ENCODE measurements at regions not wholly inside any gene's neighbourhood (a gene's known extent, or its start where the extent isn't known, plus 50 kb on each side); places are given as distances from the start of the nearest gene placed in this dataset.

DNA sequence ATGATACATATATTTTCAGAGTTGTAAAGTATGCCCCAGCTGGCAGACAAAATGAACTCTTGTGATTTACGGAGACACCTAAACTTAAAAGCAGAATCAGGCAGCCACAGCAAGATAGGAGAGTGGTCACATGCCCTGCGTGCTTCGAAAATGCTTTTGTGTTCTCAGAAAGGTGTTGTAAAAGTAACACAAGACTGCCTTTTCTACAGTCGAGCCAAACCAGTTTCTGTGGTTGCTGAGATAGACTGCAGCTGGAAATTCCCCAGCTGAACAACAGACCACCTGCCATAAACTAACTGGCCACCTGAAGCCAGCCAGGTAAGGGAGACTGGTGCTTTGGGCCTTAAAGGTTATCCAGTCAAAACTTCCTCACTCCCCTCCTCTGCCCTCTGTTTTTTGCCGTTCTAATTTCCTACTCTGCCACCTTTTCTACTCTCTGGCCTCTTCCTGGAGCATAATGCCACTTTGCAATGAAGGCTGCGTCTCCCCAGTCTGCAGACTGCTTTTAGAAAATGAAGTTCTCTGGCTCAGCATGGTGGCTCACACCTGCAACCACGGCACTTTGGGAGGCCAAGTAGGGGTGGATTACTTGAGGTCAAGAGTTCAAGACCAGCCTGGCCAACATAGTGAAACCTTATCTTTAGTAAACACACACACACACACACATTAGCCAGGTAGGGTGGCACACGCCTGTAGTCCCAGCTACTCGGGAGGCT lies 381.2 kb upstream of the SLITRK1 start:
- no peak for DNase-seq (ENCODE audit: low read depth in 4 of 4, low spot score in 1 of 4)

DNA sequence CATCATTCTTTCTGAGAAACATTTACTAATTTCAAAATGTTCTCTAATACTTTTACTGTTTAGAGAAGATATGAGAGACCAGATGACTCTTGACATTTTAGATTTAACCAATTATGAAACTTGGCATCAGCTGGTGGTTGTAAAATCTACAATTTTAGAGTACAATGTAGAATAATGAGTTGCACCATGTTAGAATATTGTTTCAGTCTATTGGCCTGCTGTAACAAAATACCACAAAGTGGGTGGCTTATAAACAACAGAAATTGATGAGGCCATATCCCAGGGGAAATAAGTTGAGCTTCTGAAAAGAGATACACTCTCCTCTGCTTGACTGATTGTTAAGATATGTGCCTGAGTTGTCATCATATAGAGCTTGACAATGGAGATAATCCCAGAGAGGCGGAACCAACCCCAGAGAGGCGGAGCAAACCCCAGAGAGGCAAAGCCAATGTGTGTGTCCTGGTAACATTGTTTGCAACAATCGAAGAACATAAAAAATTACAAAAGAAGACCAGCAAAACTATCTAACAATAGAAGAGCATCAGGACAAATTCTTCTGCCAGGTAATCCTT lies 373.0 kb upstream of the SLITRK1 start:
- DNase-seq (ENCODE audit: low read depth in 4 of 4, low spot score in 1 of 4): no peak

DNA sequence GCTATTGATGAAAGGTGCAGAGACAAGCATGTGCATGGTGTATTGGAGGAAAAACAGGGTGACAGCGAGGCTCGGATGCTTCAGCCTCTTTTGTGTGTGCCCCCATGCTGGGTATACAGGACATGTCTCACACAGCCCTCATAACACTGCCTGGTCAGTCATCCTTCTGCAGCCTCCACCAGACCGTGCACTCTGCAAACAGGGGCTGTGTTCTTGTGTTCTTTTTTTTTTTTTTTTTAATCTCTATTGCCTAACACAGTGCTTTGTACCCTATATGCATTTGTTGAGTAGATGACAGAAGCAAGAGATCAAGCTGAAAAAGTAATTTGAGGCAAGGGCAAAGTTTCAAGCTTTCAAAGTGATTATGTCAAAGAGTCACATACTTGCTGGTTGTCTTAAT lies 367.2 kb upstream of the SLITRK1 start:
- DNase-seq (ENCODE audit: low read depth in 4 of 4, low spot score in 1 of 4): no peak

DNA sequence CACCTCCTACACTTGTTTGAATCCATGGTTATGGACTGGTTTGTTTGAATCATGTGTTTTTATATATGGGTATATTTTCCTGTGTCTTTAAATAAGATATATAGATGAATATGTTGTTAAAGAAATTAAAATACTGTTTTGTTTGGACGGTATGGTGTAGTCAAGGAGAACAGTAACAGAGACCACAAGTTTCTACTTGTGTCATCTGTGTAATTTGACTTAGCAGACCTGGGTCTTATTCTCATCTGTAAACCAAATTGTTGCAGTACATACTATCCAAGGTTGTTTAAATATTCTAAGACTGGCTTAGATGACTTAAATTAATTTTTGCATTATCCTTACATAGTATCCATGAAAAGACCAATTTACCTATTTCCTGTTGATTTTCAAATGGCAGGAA lies 361.1 kb upstream of the SLITRK1 start:
- no peak for DNase-seq (ENCODE audit: low read depth in 4 of 4, low spot score in 1 of 4)

GRCh38 chr13:84239032-84239431 lies 356.8 kb upstream of the SLITRK1 start:
- no peak for DNase-seq (ENCODE audit: low read depth in 4 of 4, low spot score in 1 of 4)

DNA sequence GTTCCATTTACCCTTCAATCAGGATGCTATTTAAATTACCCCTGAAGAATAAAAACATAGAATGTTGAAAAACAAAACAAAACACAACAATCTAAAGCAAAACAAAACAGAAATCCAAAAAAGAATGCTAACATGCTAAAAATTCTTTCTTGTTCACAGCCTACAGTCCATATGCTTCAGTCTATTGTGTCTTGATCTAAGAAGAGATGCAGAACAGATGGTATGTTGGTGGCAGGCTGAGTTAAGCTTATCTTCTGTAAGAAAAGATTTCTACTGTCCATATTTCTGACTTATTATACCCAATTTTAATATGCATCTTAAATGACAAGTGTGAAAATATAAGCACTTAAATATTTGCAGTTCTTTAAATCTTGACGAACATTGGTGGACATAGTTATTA lies 356.1 kb upstream of the SLITRK1 start:
- no peak for DNase-seq (ENCODE audit: low read depth in 4 of 4, low spot score in 1 of 4)

DNA sequence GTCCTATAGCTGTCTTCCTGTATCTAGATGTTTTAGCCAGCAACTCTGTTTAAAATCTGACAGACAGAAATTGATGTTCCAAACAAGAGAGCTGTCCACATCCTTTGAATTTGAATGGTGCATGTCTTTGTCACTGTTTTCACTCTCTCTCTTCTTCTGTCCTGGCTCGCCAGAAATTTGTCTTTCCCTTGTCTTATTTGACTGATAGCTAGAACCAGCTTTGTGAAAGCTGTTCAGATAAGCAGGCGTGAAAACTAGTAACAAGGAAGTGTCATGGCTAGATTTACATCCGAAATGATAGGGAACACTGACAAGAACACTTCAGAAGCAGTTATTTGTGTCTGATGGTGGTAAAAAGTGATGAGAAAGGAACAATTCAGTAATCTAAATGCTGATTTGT lies 354.9 kb upstream of the SLITRK1 start:
- no peak for DNase-seq (ENCODE audit: low read depth in 4 of 4, low spot score in 1 of 4)

DNA sequence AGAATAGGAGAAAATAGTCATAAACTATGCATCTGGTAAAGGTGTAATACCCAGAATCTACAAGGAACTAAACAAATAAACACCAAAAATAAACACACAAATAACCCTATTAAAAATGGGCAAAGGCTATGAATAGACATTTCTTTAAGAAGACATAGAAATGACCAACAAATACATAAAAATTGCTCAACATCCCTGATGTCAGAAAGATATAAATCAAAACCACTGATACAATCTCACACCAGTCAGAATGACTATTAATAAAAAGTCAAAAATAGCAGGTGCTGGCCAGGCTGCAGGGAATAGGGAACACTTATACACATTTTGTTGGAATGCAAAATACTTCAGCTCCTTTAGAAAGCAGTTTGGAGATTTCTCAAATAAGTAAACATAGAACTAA lies 352.1 kb upstream of the SLITRK1 start:
- DNase-seq (ENCODE audit: low read depth in 4 of 4, low spot score in 1 of 4): no peak

GRCh38 chr13:84230568-84230967 lies 348.3 kb upstream of the SLITRK1 start:
- DNase-seq (ENCODE audit: low read depth in 4 of 4, low spot score in 1 of 4): no peak

GRCh38 chr13:84211048-84211447 lies 328.8 kb upstream of the SLITRK1 start:
- DNase-seq (ENCODE audit: low read depth in 4 of 4, low spot score in 1 of 4): no peak

DNA sequence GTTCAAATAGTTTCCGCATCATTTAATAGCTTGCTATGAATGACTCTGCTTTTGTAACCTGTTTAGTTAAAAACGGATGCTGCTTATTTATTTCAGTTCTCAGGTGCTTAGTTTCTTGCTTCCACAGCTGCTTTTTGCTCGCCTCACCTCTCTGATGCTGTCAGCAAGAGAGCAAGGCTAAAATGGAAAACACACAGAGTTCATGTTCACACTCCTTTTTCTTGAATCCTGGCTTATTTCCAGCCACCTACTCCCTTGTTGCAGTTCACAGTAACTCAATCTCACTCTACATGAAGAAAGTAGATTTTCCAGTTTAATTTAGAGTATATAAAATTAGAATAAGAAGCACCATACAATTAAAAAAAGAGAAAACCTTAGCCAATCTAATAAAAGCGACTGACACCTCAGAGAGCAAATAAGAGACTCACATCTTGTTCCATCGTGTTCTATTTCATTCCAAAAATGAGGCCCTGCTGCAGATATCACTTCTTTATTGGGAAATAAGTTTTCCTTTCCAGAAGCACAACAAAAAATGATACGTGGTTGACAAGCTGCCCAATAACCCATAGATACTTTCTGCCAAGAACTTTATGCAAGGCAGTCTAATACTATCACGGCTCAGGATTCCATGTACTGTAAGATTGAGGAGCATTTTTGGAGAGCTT lies 326.1 kb upstream of the SLITRK1 start:
- DNase-seq (ENCODE audit: low read depth in 4 of 4, low spot score in 1 of 4): no peak

GRCh38 chr13:84207509-84207908 lies 325.2 kb upstream of the SLITRK1 start:
- DNase-seq (ENCODE audit: low read depth in 4 of 4, low spot score in 1 of 4): no peak

GRCh38 chr13:84200971-84201370 lies 318.7 kb upstream of the SLITRK1 start:
- no peak for DNase-seq (ENCODE audit: low read depth in 4 of 4, low spot score in 1 of 4)

GRCh38 chr13:84192125-84192524 lies 309.9 kb upstream of the SLITRK1 start:
- DNase-seq (ENCODE audit: low read depth in 4 of 4, low spot score in 1 of 4): no peak

GRCh38 chr13:84191139-84191538 lies 308.9 kb upstream of the SLITRK1 start:
- DNase-seq (ENCODE audit: low read depth in 4 of 4, low spot score in 1 of 4): no peak

- DNase-seq (ENCODE audit: low read depth in 4 of 4, low spot score in 1 of 4): no peak
Measured at GRCh38 chr13:84187626-84188025, 305.4 kb upstream of the SLITRK1 start.

DNA sequence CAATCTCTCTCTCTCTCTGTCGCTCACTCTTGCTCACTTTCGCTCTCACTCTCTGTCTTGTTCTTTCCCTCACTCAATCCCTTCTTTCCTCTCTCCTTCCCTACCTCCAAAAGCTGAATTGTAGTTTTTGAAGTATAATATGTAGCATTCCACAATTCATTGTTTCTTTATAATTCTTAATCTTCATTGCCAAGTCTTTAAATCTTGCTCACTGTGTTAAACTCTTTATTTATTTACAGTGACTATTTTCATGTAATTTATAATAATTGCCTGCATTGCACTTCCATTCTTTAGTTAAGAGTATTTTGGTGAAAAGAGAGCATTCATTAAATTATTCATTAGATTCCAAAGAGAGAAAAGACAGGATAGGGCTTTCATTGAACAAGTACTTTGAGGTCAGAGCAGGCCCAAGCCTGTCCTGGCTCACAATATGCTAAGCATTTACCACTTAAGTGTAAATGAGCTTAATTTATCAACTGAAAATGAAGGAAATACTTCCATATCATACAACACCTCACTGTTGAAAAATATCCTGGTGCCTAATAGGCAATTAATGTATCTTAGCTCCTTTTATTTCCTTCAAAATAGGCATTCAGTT lies 257.4 kb upstream of the SLITRK1 start:
- no peak for DNase-seq (ENCODE audit: low read depth in 4 of 4, low spot score in 1 of 4)

DNA sequence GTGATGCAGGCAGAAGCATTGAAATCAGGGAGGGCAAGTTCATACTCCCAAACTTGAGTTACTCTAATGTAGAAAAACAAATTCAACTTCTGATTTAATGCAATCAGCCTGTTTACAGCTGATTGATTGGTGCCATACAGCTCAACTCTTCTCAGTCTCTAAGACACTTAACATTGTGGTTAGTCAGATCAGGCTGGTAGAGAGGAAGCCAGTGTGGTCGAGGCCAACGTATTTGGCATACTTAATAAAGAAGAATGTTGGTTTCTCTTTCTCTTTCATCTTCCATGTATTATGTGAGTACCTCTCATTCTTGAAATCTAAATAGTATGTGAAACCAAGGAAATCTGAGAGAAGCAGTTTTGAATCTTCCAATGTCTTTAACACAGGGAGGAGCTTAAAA lies 255.0 kb upstream of the SLITRK1 start:
- DNase-seq (ENCODE audit: low read depth in 4 of 4, low spot score in 1 of 4): peak in 2 of 4 experiments; percentile 11 to 16

DNA sequence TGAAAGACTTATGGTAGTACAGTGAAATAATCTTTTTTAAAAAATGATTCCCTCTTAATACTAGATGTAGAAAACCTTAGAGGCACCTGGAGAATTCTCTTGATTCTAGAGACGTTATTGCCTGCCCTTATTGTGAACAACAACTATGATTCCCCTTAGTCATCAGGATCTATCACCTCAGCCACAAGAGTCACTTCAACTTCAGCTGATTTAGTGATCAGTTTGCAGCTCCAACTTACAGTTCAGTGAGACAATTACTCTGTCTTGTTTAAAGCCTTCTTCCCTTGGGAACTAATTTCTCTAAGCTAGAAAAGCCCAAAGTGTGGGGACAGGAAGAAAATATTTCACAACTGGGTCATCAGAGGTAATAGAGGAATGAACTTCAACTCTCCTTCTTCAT lies 254.3 kb upstream of the SLITRK1 start:
- no peak for DNase-seq (ENCODE audit: low read depth in 4 of 4, low spot score in 1 of 4)

DNA sequence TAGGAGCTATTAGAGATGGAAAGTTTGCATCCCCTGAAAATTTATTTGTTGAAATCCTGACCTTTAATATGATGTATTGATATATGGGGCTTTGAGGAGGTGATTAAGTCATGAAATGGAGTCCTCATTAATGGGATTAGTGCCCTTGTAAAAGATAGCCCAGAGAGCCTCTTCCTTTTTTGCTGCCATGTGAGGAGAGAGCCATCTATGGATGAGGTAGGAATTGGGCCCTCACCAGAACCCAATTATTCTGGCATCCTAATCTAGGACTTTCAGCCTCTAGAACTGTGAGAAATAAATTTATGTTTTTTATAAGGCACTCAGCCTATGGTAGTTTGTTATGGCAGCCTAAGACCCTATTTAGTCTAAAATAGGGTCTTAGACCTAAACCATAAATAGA lies 250.2 kb upstream of the SLITRK1 start:
- DNase-seq (ENCODE audit: low read depth in 4 of 4, low spot score in 1 of 4): no peak

DNA sequence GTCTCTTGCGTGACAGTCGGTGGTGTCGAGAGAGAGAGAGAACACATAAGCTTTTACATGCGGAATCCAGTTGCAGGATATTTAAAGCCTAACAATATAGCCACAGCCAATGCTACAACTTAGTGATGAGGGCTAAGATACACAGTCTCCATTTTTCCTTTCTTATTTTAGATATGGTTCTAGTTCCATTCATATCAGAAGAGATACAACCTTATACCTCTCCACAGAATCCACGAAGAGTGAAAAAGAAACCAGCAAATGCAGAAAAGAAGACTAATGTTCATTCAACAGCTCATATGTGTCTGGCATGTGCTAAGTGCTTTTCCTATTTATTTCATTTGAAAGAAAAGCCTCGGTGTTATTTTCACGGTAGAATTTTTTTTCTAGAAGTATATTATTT lies 249.0 kb upstream of the SLITRK1 start:
- DNase-seq (ENCODE audit: low read depth in 4 of 4, low spot score in 1 of 4): no peak

- DNase-seq (ENCODE audit: low read depth in 4 of 4, low spot score in 1 of 4): no peak
Measured at GRCh38 chr13:84130495-84131114, 248.3 kb upstream of the SLITRK1 start.

Data from stimulated activated CD4-positive, alpha-beta T cell treated with anti-CD3 and anti-CD28 coated beads, Interleukin-1b, Interleukin-23, amount 100 ng/mL, for 24 hours (primary cell).